Sciatic nerve (tissue), 2 donors: ENCODE measurements at regions not wholly inside any gene's neighbourhood (a gene's known extent, or its start where the extent isn't known, plus 50 kb on each side); places are given as distances from the start of the nearest gene placed in this dataset.
"Not testable (repeated sequence)": the region's sequence is repeated elsewhere in the genome, so short reads cannot be mapped to it uniquely, and the experiment has no call there.

Experiments used
- ATAC-seq: fragments of 200-7000 bp; cut with Tn5 transposase; one replicate; pipeline ENCODE4 v1.9.1; 2020; ENCODE audit warnings: mild to moderate bottlenecking, moderate library complexity
- DNase-seq: peaks from one replicate; pipeline ENCODE4 v3.0.0-alpha.2; 2020; ENCODE audit warnings: low spot score
- intact Hi-C: fragments of 100-400 bp; cut with DNase I; formaldehyde crosslinking; loops from one replicate; pipeline ENCODE4 v1.14.2; 2022
- donor health status: DM: no; HTN: no; CAD: no.
- donor health status: DM: no; HTN: no; CAD: no.

- intact Hi-C loops, result no loop called here
- DNase-seq (no peak), ATAC-seq (no peak)
These were observed 434.5 kb downstream of the SHISA9 start for GRCh38 chr16:13335879-13336278.

GRCh38 chr16:13336335-13336734 is 434.9 kb downstream of the SHISA9 start:
- intact Hi-C loops, result no loop called here

GRCh38 chr16:13336907-13337881 is 435.8 kb downstream of the SHISA9 start:
- DNase-seq, ATAC-seq, intact Hi-C loops: not testable (repeated sequence)

More at GRCh38 chr16:13336335-13336734, 434.9 kb downstream of the SHISA9 start:
- no peak for DNase-seq
- no peak for ATAC-seq

- ATAC-seq (no peak), DNase-seq (no peak)
- intact Hi-C loops, result no loop called here
These were observed 436.6 kb downstream of the SHISA9 start for GRCh38 chr16:13338044-13338443.

GRCh38 chr16:13342675-13343074 is 441.3 kb downstream of the SHISA9 start:
- intact Hi-C loops, result no loop called here
- no peak for DNase-seq
- ATAC-seq, result no peak

DNA sequence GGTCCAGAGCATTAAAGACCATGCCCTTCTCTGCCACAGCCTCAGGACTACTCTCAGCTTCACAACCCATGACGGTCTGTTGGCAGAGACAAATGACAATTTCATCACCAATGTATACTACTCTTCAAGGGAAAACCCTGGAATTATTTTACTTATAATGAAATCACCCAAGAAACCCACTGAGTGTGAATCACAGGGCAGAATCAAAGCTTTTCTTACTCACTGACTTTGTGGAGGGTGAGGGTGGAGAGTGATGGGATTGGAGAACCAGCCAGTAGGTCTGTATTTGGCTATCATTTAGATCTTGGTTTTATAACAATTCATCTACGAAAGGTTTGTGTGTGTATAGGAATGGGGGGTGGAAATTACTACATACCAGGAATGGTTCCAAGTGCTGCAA is 442.6 kb downstream of the SHISA9 start:
- ATAC-seq (no peak), DNase-seq (no peak)
- intact Hi-C loops, result no loop called here

DNA sequence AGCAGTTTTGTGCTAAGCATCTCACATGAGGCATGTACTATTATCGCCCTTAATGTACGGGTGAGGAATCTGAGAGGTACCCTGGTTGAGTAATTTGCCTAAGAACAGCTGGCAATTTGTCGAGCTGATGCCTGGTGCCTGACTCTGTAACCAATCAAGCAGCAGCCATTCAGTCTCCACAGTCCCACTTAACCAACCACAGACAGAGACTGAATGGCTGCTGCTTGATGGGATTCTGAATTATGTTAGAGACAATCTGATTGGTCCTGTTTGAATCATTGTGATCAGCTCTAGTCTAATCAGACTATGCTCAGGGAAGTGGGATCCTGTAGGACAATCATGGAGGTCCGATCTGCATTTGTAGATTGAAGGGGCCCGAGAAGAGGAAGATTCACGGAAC is 447.0 kb downstream of the SHISA9 start:
- DNase-seq (no peak), ATAC-seq (no peak)
- intact Hi-C loops, result no loop called here

DNA sequence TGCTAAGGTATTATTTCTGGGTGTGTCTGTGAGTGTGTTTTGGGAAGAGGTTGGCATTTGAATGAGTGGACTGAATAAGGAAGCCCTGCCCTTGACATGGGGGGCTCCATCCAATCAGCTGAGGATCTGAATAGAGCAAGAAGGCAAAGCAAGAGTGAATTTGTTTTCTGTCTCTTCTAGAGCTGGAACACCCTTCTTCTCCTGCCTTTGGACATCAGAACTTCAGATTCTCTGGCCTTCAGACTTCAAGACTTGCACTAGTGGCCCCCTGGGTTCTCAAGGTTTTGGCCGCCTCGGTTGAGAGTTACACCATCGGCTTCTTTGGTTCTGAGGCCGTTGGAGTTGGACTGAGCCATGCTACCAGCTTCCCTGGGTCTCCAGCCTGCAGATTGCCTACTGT is 448.6 kb downstream of the SHISA9 start:
- ATAC-seq (no peak), DNase-seq (no peak)
- intact Hi-C loops, result no loop called here

DNA sequence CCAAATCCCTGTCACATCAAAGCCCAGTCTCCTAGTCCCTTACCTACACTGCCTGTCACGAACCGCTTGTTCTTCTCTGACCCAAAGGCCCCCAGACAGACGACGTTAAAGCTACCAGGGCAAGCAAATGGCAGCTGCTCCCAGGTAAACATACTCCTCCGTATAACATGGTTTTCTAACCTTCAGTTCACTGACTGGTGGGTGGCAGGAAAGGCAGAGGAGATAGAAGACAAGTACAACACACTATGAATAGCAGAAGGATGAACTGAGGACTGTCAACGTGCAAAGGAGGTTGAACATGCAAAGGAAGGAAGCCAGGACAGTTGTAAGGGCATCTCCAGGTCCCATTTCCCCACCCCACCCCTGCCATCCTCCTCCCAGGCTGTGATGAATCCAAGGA is 449.8 kb downstream of the SHISA9 start:
- intact Hi-C loops, result no loop called here
- DNase-seq, result no peak
- ATAC-seq, result no peak

DNA sequence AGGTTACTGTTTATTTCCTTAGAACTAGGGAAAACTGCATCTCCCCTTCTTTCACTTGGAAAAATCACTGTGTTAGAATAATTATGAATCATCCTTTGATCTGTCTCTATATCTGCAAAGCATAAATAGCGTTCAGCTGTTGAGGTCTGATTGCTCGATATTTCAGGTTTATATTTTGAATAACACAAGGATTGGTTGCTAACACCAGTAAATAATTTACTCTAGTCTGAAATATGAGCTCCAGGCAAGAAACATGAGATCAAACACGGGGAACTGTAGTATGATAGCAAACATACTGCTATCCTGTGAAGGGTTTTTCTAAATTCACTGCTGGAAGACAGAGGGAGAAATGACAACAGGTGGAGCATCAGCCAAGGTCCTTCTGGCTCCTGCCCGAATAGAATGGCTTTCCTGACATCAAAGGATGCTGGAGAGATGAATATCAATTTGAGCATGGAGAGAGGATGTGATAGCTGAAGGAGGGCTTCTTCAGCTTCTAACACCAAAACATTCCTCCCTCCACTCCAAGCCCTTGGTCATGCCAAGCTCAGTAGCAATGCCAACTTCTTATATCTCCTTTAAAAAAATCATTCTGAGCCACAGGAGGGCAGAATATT is 450.3 kb downstream of the SHISA9 start:
- intact Hi-C loops, result no loop called here
- DNase-seq (no peak), ATAC-seq (no peak)

DNA sequence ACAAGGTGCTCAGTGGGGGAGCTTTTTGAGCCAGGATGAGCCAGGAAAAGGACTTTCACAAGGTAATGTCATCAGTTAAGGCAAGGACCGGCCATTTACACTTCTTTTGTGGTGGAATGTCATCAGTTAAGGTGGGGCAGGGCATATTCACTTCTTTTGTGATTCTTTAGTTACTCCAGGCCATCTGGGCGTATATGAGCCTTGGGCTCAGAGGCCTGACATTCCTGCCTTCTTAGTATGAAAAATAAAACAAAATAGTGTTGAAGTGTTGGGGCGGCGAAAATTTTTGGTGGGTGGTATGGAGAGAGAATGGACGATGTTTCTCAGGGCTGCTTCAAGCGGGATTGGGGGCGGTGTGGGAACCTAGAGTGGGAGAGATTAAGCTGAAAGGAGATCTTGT is 451.4 kb downstream of the SHISA9 start:
- intact Hi-C loops, ATAC-seq, DNase-seq: not testable (repeated sequence)

GRCh38 chr16:13357842-13358241 is 456.4 kb downstream of the SHISA9 start:
- DNase-seq, intact Hi-C loops, ATAC-seq: not testable (repeated sequence)

DNA sequence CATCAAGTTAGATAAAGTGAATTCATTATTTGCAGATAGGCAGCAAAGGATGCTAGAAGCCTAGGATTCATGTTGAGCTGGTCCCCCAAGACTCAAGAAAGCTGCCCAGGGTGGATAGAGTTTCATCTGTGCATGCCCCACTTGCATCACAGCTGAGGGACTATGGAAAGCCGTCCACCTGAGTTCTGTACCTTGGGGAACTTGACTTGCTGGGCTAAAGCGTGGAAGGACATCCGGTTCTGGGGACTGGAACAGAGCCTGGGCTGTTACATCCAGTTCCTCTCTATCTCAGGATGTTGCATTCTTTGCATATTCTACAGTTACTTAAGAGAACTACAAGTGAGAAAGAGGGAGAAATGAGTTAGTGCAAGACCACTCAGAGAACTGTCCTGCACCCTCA is 458.4 kb downstream of the SHISA9 start:
- ATAC-seq (no peak), DNase-seq (no peak)
- intact Hi-C loops, result no loop called here

- ATAC-seq (no peak), DNase-seq (no peak)
- intact Hi-C loops, result no loop called here
These were observed 471.0 kb downstream of the SHISA9 start for GRCh38 chr16:13372421-13372820.

- intact Hi-C loops, result no loop called here
- ATAC-seq (no peak), DNase-seq (no peak)
These were observed 474.8 kb downstream of the SHISA9 start for GRCh38 chr16:13376174-13376573.

- ATAC-seq, result no peak
These were observed 475.7 kb downstream of the SHISA9 start for GRCh38 chr16:13377143-13377542.

DNA sequence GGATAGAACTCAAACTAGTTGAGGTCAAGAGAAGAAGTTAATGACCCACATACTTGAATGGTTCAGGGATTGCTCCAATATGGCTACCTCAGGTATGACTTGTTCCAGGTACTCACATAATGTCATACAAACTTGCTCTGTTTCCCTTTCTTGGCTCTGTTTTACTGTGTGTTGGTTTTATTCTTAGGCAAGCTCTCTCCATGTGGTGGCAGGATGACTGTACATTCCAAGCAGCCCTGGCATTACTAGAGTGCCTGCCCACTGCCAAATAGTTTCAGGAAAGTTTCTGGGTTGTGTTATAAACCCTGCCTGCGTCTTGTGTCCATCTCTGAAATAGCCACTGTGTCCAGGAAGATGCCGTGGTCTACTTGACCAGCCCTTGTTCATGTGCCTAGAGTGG is 476.8 kb downstream of the SHISA9 start:
- ATAC-seq (no peak), DNase-seq (no peak)

More at GRCh38 chr16:13377143-13377542, 475.7 kb downstream of the SHISA9 start:
- DNase-seq, result no peak
- intact Hi-C loops, result no loop called here

GRCh38 chr16:13379266-13379665 is 477.9 kb downstream of the SHISA9 start:
- no peak for ATAC-seq
- no peak for DNase-seq
- intact Hi-C loops, result no loop called here

More for the DNA sequence above, 476.8 kb downstream of the SHISA9 start:
- intact Hi-C loops, result no loop called here

DNA sequence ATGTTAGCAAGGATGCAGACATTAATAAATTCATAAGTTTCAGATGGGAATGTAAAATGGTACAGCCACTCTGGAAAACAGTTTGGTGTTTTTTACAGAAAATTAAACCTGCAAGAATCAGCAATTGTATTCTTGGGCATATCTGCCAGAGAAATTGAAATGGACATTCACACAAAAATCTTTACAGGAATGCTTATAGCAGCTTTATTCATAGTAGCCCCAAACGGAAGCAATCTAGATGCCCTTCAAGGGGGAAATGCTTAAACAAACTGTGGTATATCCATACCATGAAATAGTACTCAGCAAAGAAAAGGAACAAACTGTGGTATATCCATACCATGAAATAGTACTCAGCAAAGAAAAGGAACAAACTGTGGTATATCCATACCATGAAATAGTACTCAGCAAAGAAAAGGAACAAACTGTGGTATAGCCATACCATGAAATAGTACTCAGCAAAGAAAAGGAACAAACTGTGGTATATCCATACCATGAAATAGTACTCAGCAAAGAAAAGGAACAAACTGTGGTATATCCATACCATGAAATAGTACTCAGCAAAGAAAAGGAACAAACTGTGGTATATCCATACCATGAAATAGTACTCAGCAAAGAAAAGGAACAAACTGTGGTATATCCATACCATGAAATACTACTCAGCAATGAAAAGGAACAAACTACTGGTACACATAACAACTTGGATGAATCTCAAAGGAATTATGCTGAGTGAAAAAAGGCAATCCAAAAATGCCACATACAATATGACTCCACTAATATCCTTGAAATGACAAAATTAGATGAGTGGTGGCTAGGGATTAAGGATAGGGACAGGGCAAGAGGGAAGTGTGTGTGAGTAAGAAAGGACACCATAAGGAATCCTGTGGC is 484.0 kb downstream of the SHISA9 start:
- DNase-seq, ATAC-seq, intact Hi-C loops: not testable (repeated sequence)
